ENCODE measurements at regions not wholly inside any gene's neighbourhood (a gene's known extent, or its start where the extent isn't known, plus 50 kb on each side); places are given as distances from the start of the nearest gene placed in this dataset.

- no peak for ATAC-seq
- no peaks in the 10 kb centered on the region for H3K9me3 Mint-ChIP-seq
- peaks cover 35% of the 10 kb centered on the region for H3K27me3 Mint-ChIP-seq (ENCODE audit: low read depth)
- no peaks in the 10 kb centered on the region for H3K36me3 Mint-ChIP-seq
- H3K27ac Mint-ChIP-seq = peak overlapping the region; percentile 77; the same call in 1 of the 2 replicates
- CTCF ChIA-PET = interaction anchor here (0.7 to 1.8 kb wide), 15 partner anchors 18 to 841 kb away, joined by 3 to 8 read pairs (median 4); partner anchors contain the start of genes DHX15 and ZCCHC4
- DNase-seq (ENCODE audit: low spot score) = peak; percentile 27
- peak overlapping the region; percentile 97 for H3K4me3 Mint-ChIP-seq
- peaks cover 60% of the 10 kb centered on the region for H3K4me1 Mint-ChIP-seq
- POLR2A ChIA-PET = interaction anchor here (0.6 to 1.6 kb wide), 6 partner anchors 10 to 841 kb away, joined by 3 to 4 read pairs (median 4); partner anchors contain the start of gene DHX15
- TF ChIP-seq FOXP1 (CRISPR knock-in tag; IDR thresholded peaks at IDR 0.05; ENCODE audit: borderline replicate concordance) (0 out of 2 replicates have a peak, but pooled peaks have one; percentile 4), FOXK1 (CRISPR knock-in tag; IDR thresholded peaks at IDR 0.05) (0 out of 2 replicates have a peak, but pooled peaks have one; percentile 42), GRHL2 (CRISPR knock-in tag; IDR thresholded peaks at IDR 0.05; ENCODE audit: insufficient replicate concordance, severe bottlenecking) (no peak), MAX (CRISPR knock-in tag; IDR thresholded peaks at IDR 0.05) (no peak), ZNF219 (CRISPR knock-in tag; IDR thresholded peaks at IDR 0.05; ENCODE audit: borderline replicate concordance) (no peak), SMAD3 (CRISPR knock-in tag; IDR thresholded peaks at IDR 0.05; ENCODE audit: borderline replicate concordance) (no peak), USF2 (CRISPR knock-in tag; IDR thresholded peaks at IDR 0.05) (no peak), ZBTB43 (CRISPR knock-in tag; IDR thresholded peaks at IDR 0.05) (peak; percentile 94; the same call in 1 of the 2 replicates), STAT6 (CRISPR knock-in tag; conservative IDR thresholded peaks at IDR 0.05; ENCODE audit: low read depth) (no peak), ZNF416 (CRISPR knock-in tag; IDR thresholded peaks at IDR 0.05) (0 out of 2 replicates have a peak, but pooled peaks have one; percentile 30), SOX15 (CRISPR knock-in tag; IDR thresholded peaks at IDR 0.05) (no peak), PRRX2 (CRISPR knock-in tag; IDR thresholded peaks at IDR 0.05) (no peak), NR1H2 (CRISPR knock-in tag; IDR thresholded peaks at IDR 0.05) (no peak), FOXJ3 (CRISPR knock-in tag; IDR thresholded peaks at IDR 0.05; ENCODE audit: borderline replicate concordance) (no peak), ZNF423 (CRISPR knock-in tag; IDR thresholded peaks at IDR 0.05) (peak; percentile 85), TP53 (CRISPR knock-in tag; IDR thresholded peaks at IDR 0.05) (no peak)
- TF ChIP-seq, protein P1, sequence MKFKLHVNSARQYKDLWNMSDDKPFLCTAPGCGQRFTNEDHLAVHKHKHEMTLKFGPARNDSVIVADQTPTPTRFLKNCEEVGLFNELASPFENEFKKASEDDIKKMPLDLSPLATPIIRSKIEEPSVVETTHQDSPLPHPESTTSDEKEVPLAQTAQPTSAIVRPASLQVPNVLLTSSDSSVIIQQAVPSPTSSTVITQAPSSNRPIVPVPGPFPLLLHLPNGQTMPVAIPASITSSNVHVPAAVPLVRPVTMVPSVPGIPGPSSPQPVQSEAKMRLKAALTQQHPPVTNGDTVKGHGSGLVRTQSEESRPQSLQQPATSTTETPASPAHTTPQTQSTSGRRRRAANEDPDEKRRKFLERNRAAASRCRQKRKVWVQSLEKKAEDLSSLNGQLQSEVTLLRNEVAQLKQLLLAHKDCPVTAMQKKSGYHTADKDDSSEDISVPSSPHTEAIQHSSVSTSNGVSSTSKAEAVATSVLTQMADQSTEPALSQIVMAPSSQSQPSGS (CRISPR knock-in tag; IDR thresholded peaks at IDR 0.05; ENCODE audit: borderline replicate concordance, low read depth) = no peak
- TF ChIP-seq, protein P2, sequence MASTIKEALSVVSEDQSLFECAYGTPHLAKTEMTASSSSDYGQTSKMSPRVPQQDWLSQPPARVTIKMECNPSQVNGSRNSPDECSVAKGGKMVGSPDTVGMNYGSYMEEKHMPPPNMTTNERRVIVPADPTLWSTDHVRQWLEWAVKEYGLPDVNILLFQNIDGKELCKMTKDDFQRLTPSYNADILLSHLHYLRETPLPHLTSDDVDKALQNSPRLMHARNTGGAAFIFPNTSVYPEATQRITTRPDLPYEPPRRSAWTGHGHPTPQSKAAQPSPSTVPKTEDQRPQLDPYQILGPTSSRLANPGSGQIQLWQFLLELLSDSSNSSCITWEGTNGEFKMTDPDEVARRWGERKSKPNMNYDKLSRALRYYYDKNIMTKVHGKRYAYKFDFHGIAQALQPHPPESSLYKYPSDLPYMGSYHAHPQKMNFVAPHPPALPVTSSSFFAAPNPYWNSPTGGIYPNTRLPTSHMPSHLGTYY (CRISPR knock-in tag; IDR thresholded peaks at IDR 0.05) = no peak
- TF ChIP-seq, protein P3, sequence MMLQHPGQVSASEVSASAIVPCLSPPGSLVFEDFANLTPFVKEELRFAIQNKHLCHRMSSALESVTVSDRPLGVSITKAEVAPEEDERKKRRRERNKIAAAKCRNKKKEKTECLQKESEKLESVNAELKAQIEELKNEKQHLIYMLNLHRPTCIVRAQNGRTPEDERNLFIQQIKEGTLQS (CRISPR knock-in tag; conservative IDR thresholded peaks at IDR 0.05) = no peak
- TF ChIP-seq, protein P4, sequence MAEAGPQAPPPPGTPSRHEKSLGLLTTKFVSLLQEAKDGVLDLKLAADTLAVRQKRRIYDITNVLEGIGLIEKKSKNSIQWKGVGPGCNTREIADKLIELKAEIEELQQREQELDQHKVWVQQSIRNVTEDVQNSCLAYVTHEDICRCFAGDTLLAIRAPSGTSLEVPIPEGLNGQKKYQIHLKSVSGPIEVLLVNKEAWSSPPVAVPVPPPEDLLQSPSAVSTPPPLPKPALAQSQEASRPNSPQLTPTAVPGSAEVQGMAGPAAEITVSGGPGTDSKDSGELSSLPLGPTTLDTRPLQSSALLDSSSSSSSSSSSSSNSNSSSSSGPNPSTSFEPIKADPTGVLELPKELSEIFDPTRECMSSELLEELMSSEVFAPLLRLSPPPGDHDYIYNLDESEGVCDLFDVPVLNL (CRISPR knock-in tag; IDR thresholded peaks at IDR 0.05; ENCODE audit: borderline replicate concordance, low read depth) = no peak
- TF ChIP-seq, protein P5, sequence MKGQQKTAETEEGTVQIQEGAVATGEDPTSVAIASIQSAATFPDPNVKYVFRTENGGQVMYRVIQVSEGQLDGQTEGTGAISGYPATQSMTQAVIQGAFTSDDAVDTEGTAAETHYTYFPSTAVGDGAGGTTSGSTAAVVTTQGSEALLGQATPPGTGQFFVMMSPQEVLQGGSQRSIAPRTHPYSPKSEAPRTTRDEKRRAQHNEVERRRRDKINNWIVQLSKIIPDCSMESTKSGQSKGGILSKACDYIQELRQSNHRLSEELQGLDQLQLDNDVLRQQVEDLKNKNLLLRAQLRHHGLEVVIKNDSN (CRISPR knock-in tag; IDR thresholded peaks at IDR 0.05) = 0 out of 2 replicates have a peak, but pooled peaks have one; percentile 9
- TF ChIP-seq, protein P6, sequence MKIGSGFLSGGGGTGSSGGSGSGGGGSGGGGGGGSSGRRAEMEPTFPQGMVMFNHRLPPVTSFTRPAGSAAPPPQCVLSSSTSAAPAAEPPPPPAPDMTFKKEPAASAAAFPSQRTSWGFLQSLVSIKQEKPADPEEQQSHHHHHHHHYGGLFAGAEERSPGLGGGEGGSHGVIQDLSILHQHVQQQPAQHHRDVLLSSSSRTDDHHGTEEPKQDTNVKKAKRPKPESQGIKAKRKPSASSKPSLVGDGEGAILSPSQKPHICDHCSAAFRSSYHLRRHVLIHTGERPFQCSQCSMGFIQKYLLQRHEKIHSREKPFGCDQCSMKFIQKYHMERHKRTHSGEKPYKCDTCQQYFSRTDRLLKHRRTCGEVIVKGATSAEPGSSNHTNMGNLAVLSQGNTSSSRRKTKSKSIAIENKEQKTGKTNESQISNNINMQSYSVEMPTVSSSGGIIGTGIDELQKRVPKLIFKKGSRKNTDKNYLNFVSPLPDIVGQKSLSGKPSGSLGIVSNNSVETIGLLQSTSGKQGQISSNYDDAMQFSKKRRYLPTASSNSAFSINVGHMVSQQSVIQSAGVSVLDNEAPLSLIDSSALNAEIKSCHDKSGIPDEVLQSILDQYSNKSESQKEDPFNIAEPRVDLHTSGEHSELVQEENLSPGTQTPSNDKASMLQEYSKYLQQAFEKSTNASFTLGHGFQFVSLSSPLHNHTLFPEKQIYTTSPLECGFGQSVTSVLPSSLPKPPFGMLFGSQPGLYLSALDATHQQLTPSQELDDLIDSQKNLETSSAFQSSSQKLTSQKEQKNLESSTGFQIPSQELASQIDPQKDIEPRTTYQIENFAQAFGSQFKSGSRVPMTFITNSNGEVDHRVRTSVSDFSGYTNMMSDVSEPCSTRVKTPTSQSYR (CRISPR knock-in tag; IDR thresholded peaks at IDR 0.05) = no peak
These were observed 113.5 kb downstream of the DHX15 start for GRCh38 chr4:24470666-24471485.
